ENCODE measurements at regions not wholly inside any gene's neighbourhood (a gene's known extent, or its start where the extent isn't known, plus 50 kb on each side); places are given as distances from the start of the nearest gene placed in this dataset.
A peak's percentile ranks its signal among the peaks of the same experiment; 100 is the strongest.

DNA sequence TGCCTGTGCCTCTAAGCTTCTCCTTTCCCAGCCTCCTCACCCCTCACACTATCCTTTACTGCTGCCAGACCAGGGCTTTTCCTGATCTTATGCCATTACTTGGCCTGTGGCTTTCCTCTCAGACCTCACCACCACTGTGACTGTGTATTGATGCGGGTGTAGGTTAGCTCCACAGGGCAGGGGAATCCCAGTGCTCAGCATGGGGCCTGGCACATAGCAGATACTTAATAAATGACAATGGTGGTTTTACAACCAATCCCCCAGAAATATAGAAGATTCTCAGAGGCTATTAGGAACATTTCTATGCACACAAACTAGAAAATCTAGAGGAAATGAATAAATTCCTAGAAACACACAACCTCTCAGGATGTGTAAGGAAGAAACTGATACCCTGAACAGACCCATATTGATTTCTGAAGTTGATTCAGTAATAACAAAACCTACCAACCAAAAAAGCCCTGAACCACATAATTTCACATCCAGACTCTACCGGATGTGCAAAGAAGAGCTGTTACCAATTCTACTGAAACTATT lies 129.6 kb upstream of the QRFPR start:
- CTCF ChIA-PET, result no interaction called here

DNA sequence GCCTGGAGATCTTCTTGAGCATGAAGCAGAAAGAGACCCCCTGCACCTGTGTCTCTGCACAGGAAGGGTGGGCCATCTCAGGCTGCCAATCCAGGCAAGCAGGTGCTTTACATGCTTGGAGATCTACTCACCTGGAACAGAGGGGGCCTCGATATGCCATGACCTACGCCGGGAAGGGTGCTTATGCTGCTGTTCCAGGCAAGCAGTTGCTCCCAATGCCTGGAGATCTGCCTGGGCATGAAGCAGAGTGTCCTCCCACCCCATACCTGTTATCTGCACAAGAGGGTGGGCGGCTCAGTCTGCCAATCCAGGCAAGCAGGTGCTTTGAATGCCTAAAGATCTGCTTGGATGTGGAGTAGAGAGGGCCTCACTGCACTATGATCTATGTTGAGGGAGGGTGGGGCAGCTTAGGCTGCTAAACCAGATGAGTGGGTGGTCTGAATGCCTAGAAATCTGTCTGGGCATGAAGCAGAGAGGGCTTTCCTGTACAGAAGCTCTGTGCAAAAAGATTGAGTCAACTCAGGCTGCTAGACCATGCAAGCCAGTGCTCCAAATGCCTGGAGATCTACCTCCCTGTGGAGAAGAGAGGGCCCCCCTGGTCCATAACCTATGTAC lies 104.5 kb upstream of the QRFPR start:
- CTCF ChIA-PET, result interaction anchor here (0.6 to 5.8 kb wide), 16 partner anchors 9 to 252 kb away, joined by 3 to 59 read pairs (median 4); no protein-coding TSS in a partner anchor

More for the DNA sequence above, 129.6 kb upstream of the QRFPR start:
- no peaks in the 10 kb centered on the region for H3K36me3 ChIP-seq (ENCODE audit: control insufficient read depth, insufficient read depth, low read length)
- TF ChIP-seq, protein P1, sequence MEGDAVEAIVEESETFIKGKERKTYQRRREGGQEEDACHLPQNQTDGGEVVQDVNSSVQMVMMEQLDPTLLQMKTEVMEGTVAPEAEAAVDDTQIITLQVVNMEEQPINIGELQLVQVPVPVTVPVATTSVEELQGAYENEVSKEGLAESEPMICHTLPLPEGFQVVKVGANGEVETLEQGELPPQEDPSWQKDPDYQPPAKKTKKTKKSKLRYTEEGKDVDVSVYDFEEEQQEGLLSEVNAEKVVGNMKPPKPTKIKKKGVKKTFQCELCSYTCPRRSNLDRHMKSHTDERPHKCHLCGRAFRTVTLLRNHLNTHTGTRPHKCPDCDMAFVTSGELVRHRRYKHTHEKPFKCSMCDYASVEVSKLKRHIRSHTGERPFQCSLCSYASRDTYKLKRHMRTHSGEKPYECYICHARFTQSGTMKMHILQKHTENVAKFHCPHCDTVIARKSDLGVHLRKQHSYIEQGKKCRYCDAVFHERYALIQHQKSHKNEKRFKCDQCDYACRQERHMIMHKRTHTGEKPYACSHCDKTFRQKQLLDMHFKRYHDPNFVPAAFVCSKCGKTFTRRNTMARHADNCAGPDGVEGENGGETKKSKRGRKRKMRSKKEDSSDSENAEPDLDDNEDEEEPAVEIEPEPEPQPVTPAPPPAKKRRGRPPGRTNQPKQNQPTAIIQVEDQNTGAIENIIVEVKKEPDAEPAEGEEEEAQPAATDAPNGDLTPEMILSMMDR (IDR thresholded peaks at IDR 0.05; ENCODE audit: insufficient read depth, low read depth, low read length), result no peak
- POLR2A ChIA-PET, result no interaction called here
- peaks cover 3% of the 10 kb centered on the region; the same call in 1 of the 2 replicates for H3K27me3 ChIP-seq (ENCODE audit: control insufficient read depth, insufficient read depth, low read length)
- DNase-seq (ENCODE audit: low read depth), result no peak
- no peak overlapping the region for H3K4me3 ChIP-seq (ENCODE audit: low read depth, low read length)

DNA sequence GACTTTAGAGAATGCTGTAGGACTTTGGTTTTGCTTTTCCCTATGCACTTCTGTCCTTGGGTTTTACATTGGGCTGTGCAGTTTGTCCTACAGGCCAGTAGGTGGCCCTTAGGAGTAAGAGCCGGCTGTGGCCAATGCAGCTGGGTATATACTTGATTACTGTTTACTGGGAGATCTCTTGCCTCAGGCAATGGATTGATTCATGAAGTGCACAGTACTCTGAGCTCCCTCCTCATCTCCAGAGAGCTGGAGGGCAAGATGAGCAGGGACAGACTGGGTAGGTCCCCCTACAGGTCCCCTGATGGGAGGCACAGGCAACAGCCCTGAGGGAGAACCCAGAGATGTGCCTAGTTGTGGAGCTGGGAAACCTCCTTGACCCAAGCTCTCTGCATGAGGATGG lies 103.8 kb upstream of the QRFPR start:
- CTCF ChIA-PET, result interaction anchor here (0.6 to 5.8 kb wide), 16 partner anchors 11 to 306 kb away, joined by 3 to 59 read pairs (median 4); no protein-coding TSS in a partner anchor
- POLR2A ChIA-PET, result no interaction called here
- no peaks in the 10 kb centered on the region for H3K36me3 ChIP-seq (ENCODE audit: control insufficient read depth, insufficient read depth, low read length)
- H3K27me3 ChIP-seq (ENCODE audit: control insufficient read depth, insufficient read depth, low read length), result no peaks in the 10 kb centered on the region
- TF ChIP-seq, protein P1 (IDR thresholded peaks at IDR 0.05; ENCODE audit: insufficient read depth, low read depth, low read length), result peak; percentile 90
- no peak for DNase-seq (ENCODE audit: low read depth)
- H3K4me3 ChIP-seq (ENCODE audit: low read depth, low read length), result no peak overlapping the region

More for the DNA sequence above, 104.5 kb upstream of the QRFPR start:
- TF ChIP-seq, protein P1 (IDR thresholded peaks at IDR 0.05; ENCODE audit: insufficient read depth, low read depth, low read length), result no peak
- POLR2A ChIA-PET, result no interaction called here
- no peak overlapping the region for H3K4me3 ChIP-seq (ENCODE audit: low read depth, low read length)
- no peaks in the 10 kb centered on the region for H3K36me3 ChIP-seq (ENCODE audit: control insufficient read depth, insufficient read depth, low read length)
- no peak for DNase-seq (ENCODE audit: low read depth)
- H3K27me3 ChIP-seq (ENCODE audit: control insufficient read depth, insufficient read depth, low read length), result no peaks in the 10 kb centered on the region

DNA sequence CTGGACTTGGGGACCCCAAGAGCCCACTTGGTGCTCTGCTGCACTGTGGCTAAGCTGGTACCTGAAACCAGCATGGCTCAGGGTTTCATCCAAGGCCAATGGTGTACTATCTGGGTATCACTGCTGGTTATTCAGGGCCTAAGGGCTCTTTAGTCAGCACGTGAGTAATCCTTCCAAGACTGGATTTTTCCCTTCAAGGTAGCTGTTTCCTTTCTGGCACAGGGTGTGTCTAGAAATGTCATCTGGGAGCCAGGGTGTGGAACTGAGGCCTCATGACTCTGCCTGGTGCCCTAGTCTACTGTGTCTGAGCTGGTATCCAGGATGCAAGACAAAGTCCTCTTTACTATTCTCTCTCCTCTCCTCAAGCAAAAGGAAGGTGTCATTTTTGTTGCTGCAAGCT lies 99.0 kb upstream of the QRFPR start:
- POLR2A ChIA-PET, result no interaction called here
- Histone ChIP-seq H3K36me3 (ENCODE audit: control insufficient read depth, insufficient read depth, low read length) (no peaks in the 10 kb centered on the region), H3K27me3 (ENCODE audit: control insufficient read depth, insufficient read depth, low read length) (no peaks in the 10 kb centered on the region), H3K4me3 (ENCODE audit: low read depth, low read length) (no peak overlapping the region)
- TF ChIP-seq, protein P1 (IDR thresholded peaks at IDR 0.05; ENCODE audit: insufficient read depth, low read depth, low read length), result no peak
- no peak for DNase-seq (ENCODE audit: low read depth)
- CTCF ChIA-PET, result interaction anchor here (0.5 kb wide), 1 partner anchor 176 kb away, joined by 3 read pairs; no protein-coding TSS in a partner anchor

DNA sequence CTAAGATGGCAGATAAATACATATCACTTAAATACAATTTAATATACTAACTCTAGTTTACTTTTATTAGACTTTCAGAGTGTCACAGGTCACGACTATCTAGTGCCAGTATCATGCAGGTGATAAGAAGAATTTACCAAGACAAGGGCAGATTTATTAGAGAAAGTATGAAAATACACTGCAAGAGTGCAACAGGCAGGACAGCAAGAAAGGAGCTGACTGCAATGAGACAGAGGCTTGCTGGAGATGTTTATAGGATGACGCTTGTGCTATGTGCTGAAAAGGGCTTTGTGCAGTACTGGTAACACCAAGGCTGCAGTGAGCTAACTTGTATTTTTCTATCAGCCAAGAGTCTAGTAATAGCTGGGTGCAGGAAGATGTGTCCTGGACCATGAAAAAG lies 96.7 kb upstream of the QRFPR start:
- H3K4me3 ChIP-seq (ENCODE audit: low read depth, low read length), result no peak overlapping the region
- ChIA-PET CTCF (interaction anchor here (1.1 to 1.5 kb wide), 2 partner anchors 15 to 106 kb away, joined by 3 to 4 read pairs; no protein-coding TSS in a partner anchor), POLR2A (interaction anchor here (0.6 kb wide), 1 partner anchor 39 kb away, joined by 3 read pairs; no protein-coding TSS in a partner anchor)

More for the DNA sequence above, 96.7 kb upstream of the QRFPR start:
- Histone ChIP-seq H3K27me3 (ENCODE audit: control insufficient read depth, insufficient read depth, low read length) (no peaks in the 10 kb centered on the region), H3K36me3 (ENCODE audit: control insufficient read depth, insufficient read depth, low read length) (no peaks in the 10 kb centered on the region)
- TF ChIP-seq, protein P1 (IDR thresholded peaks at IDR 0.05; ENCODE audit: insufficient read depth, low read depth, low read length), result no peak
- DNase-seq (ENCODE audit: low read depth), result no peak

All from BJ (cell line).